Uterus (tissue), 2 donors: ENCODE measurements at regions not wholly inside any gene's neighbourhood (a gene's known extent, or its start where the extent isn't known, plus 50 kb on each side); places are given as distances from the start of the nearest gene placed in this dataset.

Source experiments
- POLR2A ChIP-seq, 2 donors: fragments of 450-650 bp; IDR thresholded peaks; one replicate each; pipeline ENCODE4 v1.6.1; 2016; ENCODE audit warnings: antibody characterized with exemption in 2 of 2, mild to moderate bottlenecking in 1 of 2, moderate library complexity in 1 of 2
- TF ChIP-seq, protein P1 (sequence below), 4 experiments: fragments of 200-600 bp in 2 of 4; fragments of 450-650 bp in 2 of 4; sonication (generic) in 2 of 4; IDR thresholded peaks; one replicate each; pipeline ENCODE4 v1.5.1; 2016 to 2019; ENCODE audit warnings: antibody characterized with exemption in 4 of 4, mild to moderate bottlenecking in 2 of 4, moderate library complexity in 1 of 4

DNA sequence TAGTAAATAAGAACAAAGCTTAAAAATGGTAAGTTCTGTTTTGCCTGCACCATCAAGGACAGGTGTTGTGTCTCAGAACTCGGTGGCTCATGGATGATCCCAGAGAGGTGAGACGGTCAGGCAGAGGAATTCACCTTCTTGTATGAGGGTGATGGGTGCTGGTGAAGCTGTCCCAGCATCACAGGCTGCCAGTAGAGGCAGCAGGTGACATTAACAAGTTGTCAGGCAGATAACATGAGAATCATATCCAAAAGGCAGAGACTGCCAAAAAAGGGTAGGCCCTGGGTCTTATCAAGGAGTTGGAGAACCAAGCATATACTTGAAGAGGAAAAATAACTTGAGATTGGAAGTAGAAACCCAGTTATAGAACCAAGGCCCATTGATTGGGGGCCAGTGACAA lies 437.8 kb downstream of the DYNC2H1 start:
- no peak for TF ChIP-seq POLR2A (IDR thresholded peaks at IDR 0.05)
- TF ChIP-seq, protein P1, sequence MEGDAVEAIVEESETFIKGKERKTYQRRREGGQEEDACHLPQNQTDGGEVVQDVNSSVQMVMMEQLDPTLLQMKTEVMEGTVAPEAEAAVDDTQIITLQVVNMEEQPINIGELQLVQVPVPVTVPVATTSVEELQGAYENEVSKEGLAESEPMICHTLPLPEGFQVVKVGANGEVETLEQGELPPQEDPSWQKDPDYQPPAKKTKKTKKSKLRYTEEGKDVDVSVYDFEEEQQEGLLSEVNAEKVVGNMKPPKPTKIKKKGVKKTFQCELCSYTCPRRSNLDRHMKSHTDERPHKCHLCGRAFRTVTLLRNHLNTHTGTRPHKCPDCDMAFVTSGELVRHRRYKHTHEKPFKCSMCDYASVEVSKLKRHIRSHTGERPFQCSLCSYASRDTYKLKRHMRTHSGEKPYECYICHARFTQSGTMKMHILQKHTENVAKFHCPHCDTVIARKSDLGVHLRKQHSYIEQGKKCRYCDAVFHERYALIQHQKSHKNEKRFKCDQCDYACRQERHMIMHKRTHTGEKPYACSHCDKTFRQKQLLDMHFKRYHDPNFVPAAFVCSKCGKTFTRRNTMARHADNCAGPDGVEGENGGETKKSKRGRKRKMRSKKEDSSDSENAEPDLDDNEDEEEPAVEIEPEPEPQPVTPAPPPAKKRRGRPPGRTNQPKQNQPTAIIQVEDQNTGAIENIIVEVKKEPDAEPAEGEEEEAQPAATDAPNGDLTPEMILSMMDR (IDR thresholded peaks at IDR 0.05) = no peak
